ENCODE measurements at regions not wholly inside any gene's neighbourhood (a gene's known extent, or its start where the extent isn't known, plus 50 kb on each side); places are given as distances from the start of the nearest gene placed in this dataset.

GRCh38 chr4:181761156-181761555 lies 482.0 kb upstream of the TENM3 start:
- Histone ChIP-seq H3K4me3 (ENCODE audit: severe bottlenecking) (no peak overlapping the region), H3K36me3 (ENCODE audit: low read depth) (no peaks in the 10 kb centered on the region), H3K9me3 (ENCODE audit: severe bottlenecking) (no peaks in the 10 kb centered on the region), H3K27me3 (ENCODE audit: insufficient read depth, poor library complexity, severe bottlenecking) (no peaks in the 10 kb centered on the region), H3K4me1 (ENCODE audit: insufficient read depth, poor library complexity, severe bottlenecking) (peaks cover 4% of the 10 kb centered on the region), H3K27ac (ENCODE audit: poor library complexity, severe bottlenecking) (no peak overlapping the region)
- ATAC-seq (ENCODE audit: low read depth) (no peak), DNase-seq (ENCODE audit: low spot score) (no peak)
- TF ChIP-seq CTCF (IDR thresholded peaks at IDR 0.05; ENCODE audit: poor library complexity, severe bottlenecking): no peak

- H3K9me3 ChIP-seq (ENCODE audit: severe bottlenecking): no peaks in the 10 kb centered on the region
- no peaks in the 10 kb centered on the region for H3K36me3 ChIP-seq (ENCODE audit: low read depth)
- no peak overlapping the region for H3K27ac ChIP-seq (ENCODE audit: poor library complexity, severe bottlenecking)
- peaks cover 4% of the 10 kb centered on the region for H3K4me1 ChIP-seq (ENCODE audit: insufficient read depth, poor library complexity, severe bottlenecking)
- ATAC-seq (ENCODE audit: low read depth) (no peak), DNase-seq (ENCODE audit: low spot score) (no peak)
- H3K27me3 ChIP-seq (ENCODE audit: insufficient read depth, poor library complexity, severe bottlenecking): no peaks in the 10 kb centered on the region
- TF ChIP-seq CTCF (IDR thresholded peaks at IDR 0.05; ENCODE audit: poor library complexity, severe bottlenecking): no peak
- no peak overlapping the region for H3K4me3 ChIP-seq (ENCODE audit: severe bottlenecking)
These were observed 477.1 kb upstream of the TENM3 start for GRCh38 chr4:181766061-181766548.

- no peak overlapping the region for H3K4me3 ChIP-seq (ENCODE audit: severe bottlenecking)
- H3K27me3 ChIP-seq (ENCODE audit: insufficient read depth, poor library complexity, severe bottlenecking): no peaks in the 10 kb centered on the region
- ATAC-seq (ENCODE audit: low read depth): no peak
- TF ChIP-seq CTCF (IDR thresholded peaks at IDR 0.05; ENCODE audit: poor library complexity, severe bottlenecking): no peak
- no peak overlapping the region for H3K27ac ChIP-seq (ENCODE audit: poor library complexity, severe bottlenecking)
- no peaks in the 10 kb centered on the region for H3K4me1 ChIP-seq (ENCODE audit: insufficient read depth, poor library complexity, severe bottlenecking)
- DNase-seq (ENCODE audit: low spot score): no peak
- no peaks in the 10 kb centered on the region for H3K9me3 ChIP-seq (ENCODE audit: severe bottlenecking)
- no peaks in the 10 kb centered on the region for H3K36me3 ChIP-seq (ENCODE audit: low read depth)
These were observed 472.2 kb upstream of the TENM3 start for GRCh38 chr4:181770971-181771370.

- H3K4me3 ChIP-seq (ENCODE audit: severe bottlenecking): no peak overlapping the region
- H3K36me3 ChIP-seq (ENCODE audit: low read depth): no peaks in the 10 kb centered on the region
- H3K27me3 ChIP-seq (ENCODE audit: insufficient read depth, poor library complexity, severe bottlenecking): no peaks in the 10 kb centered on the region
- no peaks in the 10 kb centered on the region for H3K9me3 ChIP-seq (ENCODE audit: severe bottlenecking)
- peaks cover 3% of the 10 kb centered on the region for H3K4me1 ChIP-seq (ENCODE audit: insufficient read depth, poor library complexity, severe bottlenecking)
- no peak overlapping the region for H3K27ac ChIP-seq (ENCODE audit: poor library complexity, severe bottlenecking)
- TF ChIP-seq CTCF (IDR thresholded peaks at IDR 0.05; ENCODE audit: poor library complexity, severe bottlenecking): no peak
- no peak for ATAC-seq (ENCODE audit: low read depth)
- DNase-seq (ENCODE audit: low spot score): no peak
These were observed 467.9 kb upstream of the TENM3 start for GRCh38 chr4:181775298-181775697.

- Histone ChIP-seq H3K4me1 (ENCODE audit: insufficient read depth, poor library complexity, severe bottlenecking) (peaks cover 3% of the 10 kb centered on the region), H3K27ac (ENCODE audit: poor library complexity, severe bottlenecking) (no peak overlapping the region), H3K36me3 (ENCODE audit: low read depth) (no peaks in the 10 kb centered on the region), H3K27me3 (ENCODE audit: insufficient read depth, poor library complexity, severe bottlenecking) (no peaks in the 10 kb centered on the region), H3K4me3 (ENCODE audit: severe bottlenecking) (no peak overlapping the region), H3K9me3 (ENCODE audit: severe bottlenecking) (no peaks in the 10 kb centered on the region)
- no peak for TF ChIP-seq CTCF (IDR thresholded peaks at IDR 0.05; ENCODE audit: poor library complexity, severe bottlenecking)
- ATAC-seq (ENCODE audit: low read depth) (no peak), DNase-seq (ENCODE audit: low spot score) (no peak)
These were observed 466.7 kb upstream of the TENM3 start for GRCh38 chr4:181776264-181777054.

Data from RWPE2 (cell line).